Heart left ventricle (tissue), 13 donors: ENCODE measurements at regions not wholly inside any gene's neighbourhood (a gene's known extent, or its start where the extent isn't known, plus 50 kb on each side); places are given as distances from the start of the nearest gene placed in this dataset.

Experiments
- CTCF ChIP-seq, 12 donors: fragments of 200-600 bp; sonication (generic) in 4 of 12; IDR thresholded peaks; one replicate each; pipeline versions ENCODE4 v1.5.0 to v1.8.0; 2018 to 2022; ENCODE audit warnings: antibody characterized with exemption in 12 of 12, mild to moderate bottlenecking in 5 of 12
- POLR2A ChIP-seq, 2 donors: fragments of 450-650 bp; IDR thresholded peaks; one replicate each; pipeline ENCODE4 v1.6.1; 2017; ENCODE audit warnings: antibody characterized with exemption in 2 of 2, mild to moderate bottlenecking in 2 of 2, moderate library complexity in 2 of 2
- donor health status: ischemic (EF 13 %, LVEDD 7.1; RV severe dilation, severe dysfunction).
- donor health status: DM: no; HTN: yes; CAD: no.
- donor health status: DM: no; HTN: no; CAD: no.
- donor health status: ischemic (EF 25% LVEDD 6.9; RV normal size, moderate dysfunction).
- donor health status: ischemic (EF 25% LVEDD 5.7; RV mildly dilated, moderate dysfunction).
- donor health status: ischemic (EF 35%, LVEDD 5.7; RV mildly dilated, moderate dysfunction).
- donor health status: nonischemic (EF 11% LVEDD 7.7; RV severe dilation, severe dysfunction).
- donor health status: DM: yes; HTN: yes; CAD: no.
- donor health status: PGD.
- donor health status: ischemic (EF 29% LVEDD 5.4; RV normal size, mild dysfunction).
- donor health status: nonischemic (EF 23%, LVEDD 6.1; RV moderate dilation, normal function).

GRCh38 chr14:101509730-101510371 is 51.4 kb upstream of the DIO3 start:
- TF ChIP-seq CTCF (IDR thresholded peaks at IDR 0.05) (no peak), POLR2A (IDR thresholded peaks at IDR 0.05) (no peak)
